ENCODE measurements at regions not wholly inside any gene's neighbourhood (a gene's known extent, or its start where the extent isn't known, plus 50 kb on each side); places are given as distances from the start of the nearest gene placed in this dataset.

DNA sequence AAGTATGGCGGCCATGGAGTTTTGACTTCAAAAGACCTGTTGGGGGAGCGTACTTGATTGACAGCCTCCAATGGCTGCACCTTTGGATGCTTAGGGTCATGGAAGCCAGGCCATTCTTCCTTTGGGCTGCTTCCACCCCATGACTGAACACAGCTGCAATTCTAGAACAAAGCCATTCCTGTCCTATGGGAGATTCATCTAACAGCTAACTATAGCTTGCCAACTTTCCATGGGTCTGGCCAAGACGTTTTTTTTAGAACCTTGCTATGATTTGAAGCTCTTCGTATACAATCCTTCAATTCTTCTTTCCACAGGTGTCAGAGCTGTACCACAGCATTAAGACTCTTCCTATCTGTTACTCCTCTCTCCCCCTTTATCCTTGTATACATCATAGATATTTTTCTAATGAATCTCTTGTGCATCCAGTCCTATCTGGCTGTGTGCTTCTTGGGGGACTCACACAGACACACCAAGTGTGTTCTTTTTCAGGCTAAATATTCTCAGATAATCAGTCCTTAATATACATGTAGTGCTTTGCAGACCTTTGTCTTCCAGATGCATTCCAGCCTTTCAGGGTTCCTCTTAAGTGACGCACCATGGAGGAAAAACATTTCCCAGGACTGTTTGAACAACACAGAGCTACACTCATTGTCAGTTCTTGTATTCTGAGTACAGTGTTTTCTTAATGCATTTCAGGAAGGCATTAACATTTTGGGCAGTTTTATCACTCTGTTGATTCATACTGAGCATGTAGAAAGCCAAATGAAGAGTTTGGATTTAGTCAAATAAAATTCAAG, 198.9 kb downstream of the TAF11L14 start:
- TF ChIP-seq EP300 (IDR thresholded peaks at IDR 0.05) (no peak), POLR2AphosphoS5 (IDR thresholded peaks at IDR 0.05) (no peak), POLR2A (IDR thresholded peaks at IDR 0.05) (no peak)
- TF ChIP-seq, protein P1, sequence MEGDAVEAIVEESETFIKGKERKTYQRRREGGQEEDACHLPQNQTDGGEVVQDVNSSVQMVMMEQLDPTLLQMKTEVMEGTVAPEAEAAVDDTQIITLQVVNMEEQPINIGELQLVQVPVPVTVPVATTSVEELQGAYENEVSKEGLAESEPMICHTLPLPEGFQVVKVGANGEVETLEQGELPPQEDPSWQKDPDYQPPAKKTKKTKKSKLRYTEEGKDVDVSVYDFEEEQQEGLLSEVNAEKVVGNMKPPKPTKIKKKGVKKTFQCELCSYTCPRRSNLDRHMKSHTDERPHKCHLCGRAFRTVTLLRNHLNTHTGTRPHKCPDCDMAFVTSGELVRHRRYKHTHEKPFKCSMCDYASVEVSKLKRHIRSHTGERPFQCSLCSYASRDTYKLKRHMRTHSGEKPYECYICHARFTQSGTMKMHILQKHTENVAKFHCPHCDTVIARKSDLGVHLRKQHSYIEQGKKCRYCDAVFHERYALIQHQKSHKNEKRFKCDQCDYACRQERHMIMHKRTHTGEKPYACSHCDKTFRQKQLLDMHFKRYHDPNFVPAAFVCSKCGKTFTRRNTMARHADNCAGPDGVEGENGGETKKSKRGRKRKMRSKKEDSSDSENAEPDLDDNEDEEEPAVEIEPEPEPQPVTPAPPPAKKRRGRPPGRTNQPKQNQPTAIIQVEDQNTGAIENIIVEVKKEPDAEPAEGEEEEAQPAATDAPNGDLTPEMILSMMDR (IDR thresholded peaks at IDR 0.05), result no peak
- Histone ChIP-seq H3K36me3 (no peaks in the 10 kb centered on the region), H3K4me1 (no peaks in the 10 kb centered on the region), H3K27ac (no peak overlapping the region), H3K9me3 (no peaks in the 10 kb centered on the region), H3K27me3 (no peaks in the 10 kb centered on the region), H3K4me3 (no peak overlapping the region)
- no peak for ATAC-seq (ENCODE audit: low FRiP score in 2 of 2)
- WGBS, 2 donors, result 80 to 84% methylated on average over 5 of the region's 5 CpGs
- DNase-seq, result no peak

DNA sequence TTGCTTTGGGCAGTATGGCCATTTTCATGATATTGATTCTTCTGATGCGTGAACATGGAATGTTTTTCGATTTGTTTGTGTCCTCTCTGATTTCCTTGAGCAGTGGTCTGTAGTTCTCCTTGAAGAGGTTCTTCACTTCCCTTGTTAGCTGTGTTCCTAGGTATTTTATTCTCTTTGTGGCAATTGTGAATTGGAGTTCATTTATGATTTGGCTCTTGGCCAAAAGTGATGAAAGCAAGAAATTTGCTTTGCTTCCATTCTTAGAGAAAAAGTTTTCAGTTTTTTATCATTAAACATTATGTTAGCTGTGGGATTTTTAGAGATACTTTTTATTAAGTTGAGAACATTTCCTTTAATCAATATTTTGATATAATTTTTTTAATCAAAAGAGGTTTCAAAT, 203.5 kb downstream of the TAF11L14 start:
- H3K27ac ChIP-seq, result no peak overlapping the region
- no peaks in the 10 kb centered on the region for H3K4me1 ChIP-seq
- DNase-seq, result no peak
- no peaks in the 10 kb centered on the region for H3K9me3 ChIP-seq
- no peaks in the 10 kb centered on the region for H3K36me3 ChIP-seq
- H3K4me3 ChIP-seq, result no peak overlapping the region
- ATAC-seq (ENCODE audit: low FRiP score in 2 of 2), result no peak
- 92 to 93% methylated on average over 2 of the region's 2 CpGs for WGBS, 2 donors
- TF ChIP-seq, protein P1 (IDR thresholded peaks at IDR 0.05), result no peak
- TF ChIP-seq POLR2A (IDR thresholded peaks at IDR 0.05) (no peak), EP300 (IDR thresholded peaks at IDR 0.05) (no peak), POLR2AphosphoS5 (IDR thresholded peaks at IDR 0.05) (no peak)
- no peaks in the 10 kb centered on the region for H3K27me3 ChIP-seq

DNA sequence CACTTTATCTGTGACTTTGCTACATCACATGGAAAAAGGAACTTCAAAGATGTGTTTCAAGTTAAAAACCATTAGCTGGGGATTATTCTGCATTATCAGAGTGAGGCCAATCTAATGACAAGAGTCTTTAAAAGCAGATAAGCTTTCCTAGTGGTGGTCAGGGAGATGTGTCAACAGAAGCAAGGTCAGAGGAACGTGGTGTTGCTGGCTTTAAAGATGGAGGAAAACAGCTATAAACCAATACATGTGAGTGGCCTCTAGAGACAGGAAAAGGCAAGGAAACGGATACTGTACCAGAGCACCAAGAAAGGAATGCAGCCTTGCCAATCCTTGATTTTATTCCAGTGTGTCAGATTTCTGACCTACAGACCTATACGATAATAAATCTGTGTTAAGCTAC, 204.2 kb downstream of the TAF11L14 start:
- no peak for DNase-seq
- WGBS, 2 donors, result 47 to 50% methylated on average over 3 of the region's 3 CpGs
- no peak overlapping the region for H3K4me3 ChIP-seq
- H3K4me1 ChIP-seq, result no peaks in the 10 kb centered on the region
- no peak for ATAC-seq (ENCODE audit: low FRiP score in 2 of 2)
- TF ChIP-seq POLR2A (IDR thresholded peaks at IDR 0.05) (no peak), POLR2AphosphoS5 (IDR thresholded peaks at IDR 0.05) (no peak), EP300 (IDR thresholded peaks at IDR 0.05) (no peak)
- TF ChIP-seq, protein P1 (IDR thresholded peaks at IDR 0.05), result no peak
- no peaks in the 10 kb centered on the region for H3K27me3 ChIP-seq
- no peaks in the 10 kb centered on the region for H3K36me3 ChIP-seq
- H3K27ac ChIP-seq, result no peak overlapping the region
- no peaks in the 10 kb centered on the region for H3K9me3 ChIP-seq

DNA sequence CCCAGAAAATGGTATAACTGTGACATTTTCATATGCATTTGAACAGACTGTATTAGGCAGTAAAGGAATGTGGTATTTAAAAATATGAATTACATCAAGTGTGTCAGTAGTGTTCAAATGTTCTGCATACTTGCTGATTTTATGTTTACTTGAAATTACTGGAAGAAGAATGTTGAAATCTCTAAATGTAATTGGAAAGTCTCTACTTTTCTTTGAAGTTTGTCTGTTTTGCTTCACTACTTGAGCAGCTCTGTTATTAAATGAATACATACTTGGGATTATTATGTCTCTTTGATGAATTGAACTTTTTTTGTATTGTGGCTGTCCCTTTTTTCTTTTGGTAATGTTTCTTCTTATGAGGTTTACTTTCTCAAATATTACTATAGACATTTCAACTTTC, 205.6 kb downstream of the TAF11L14 start:
- no peak for TF ChIP-seq POLR2AphosphoS5 (IDR thresholded peaks at IDR 0.05)
- no peak for TF ChIP-seq EP300 (IDR thresholded peaks at IDR 0.05)
- TF ChIP-seq, protein P1 (IDR thresholded peaks at IDR 0.05), result no peak
- TF ChIP-seq POLR2A (IDR thresholded peaks at IDR 0.05), result no peak
- no peaks in the 10 kb centered on the region for H3K27me3 ChIP-seq
- no peak overlapping the region for H3K4me3 ChIP-seq
- no peak for ATAC-seq (ENCODE audit: low FRiP score in 2 of 2)
- H3K9me3 ChIP-seq, result no peaks in the 10 kb centered on the region
- H3K4me1 ChIP-seq, result no peaks in the 10 kb centered on the region
- DNase-seq, result no peak
- no peaks in the 10 kb centered on the region for H3K36me3 ChIP-seq
- H3K27ac ChIP-seq, result no peak overlapping the region

DNA sequence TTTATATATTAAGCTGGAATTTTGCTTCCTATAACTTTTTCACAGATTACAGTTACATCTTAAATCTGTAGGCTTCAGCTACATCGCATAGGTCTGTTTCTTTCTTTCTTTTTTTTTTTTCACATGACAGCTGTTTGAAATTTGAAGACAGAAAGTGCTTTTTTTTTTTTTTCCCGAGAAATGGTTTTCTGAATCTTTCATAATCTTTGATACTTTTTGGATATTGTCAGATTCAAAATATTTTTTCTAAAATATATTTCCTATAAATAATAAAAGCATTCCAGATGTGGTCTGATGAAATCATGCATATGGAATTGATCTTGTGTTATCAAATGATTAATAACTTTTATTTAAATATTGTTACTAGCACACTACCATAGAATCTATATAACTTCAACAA, 212.2 kb downstream of the TAF11L14 start:
- TF ChIP-seq EP300 (IDR thresholded peaks at IDR 0.05) (no peak), POLR2AphosphoS5 (IDR thresholded peaks at IDR 0.05) (no peak), POLR2A (IDR thresholded peaks at IDR 0.05) (no peak)
- TF ChIP-seq, protein P1 (IDR thresholded peaks at IDR 0.05), result no peak
- 87 to 92% methylated on average over 2 of the region's 2 CpGs for WGBS, 2 donors
- DNase-seq (no peak), ATAC-seq (ENCODE audit: low FRiP score in 2 of 2) (no peak)
- Histone ChIP-seq H3K9me3 (no peaks in the 10 kb centered on the region), H3K27me3 (no peaks in the 10 kb centered on the region), H3K4me3 (no peak overlapping the region), H3K27ac (no peak overlapping the region), H3K36me3 (no peaks in the 10 kb centered on the region), H3K4me1 (no peaks in the 10 kb centered on the region)
